NCI-H526 treated with DMSO at 0.1 percent for 48 hours (cell line): ENCODE measurements at regions not wholly inside any gene's neighbourhood (a gene's known extent, or its start where the extent isn't known, plus 50 kb on each side); places are given as distances from the start of the nearest gene placed in this dataset.
"Not testable (repeated sequence)": the region's sequence is repeated elsewhere in the genome, so short reads cannot be mapped to it uniquely, and the experiment has no call there.

ENCODE experiments used
- DNase-seq: peaks from one replicate; lab custom pipeline; 2025; lab: John Stamatoyannopoulos, UW

DNA sequence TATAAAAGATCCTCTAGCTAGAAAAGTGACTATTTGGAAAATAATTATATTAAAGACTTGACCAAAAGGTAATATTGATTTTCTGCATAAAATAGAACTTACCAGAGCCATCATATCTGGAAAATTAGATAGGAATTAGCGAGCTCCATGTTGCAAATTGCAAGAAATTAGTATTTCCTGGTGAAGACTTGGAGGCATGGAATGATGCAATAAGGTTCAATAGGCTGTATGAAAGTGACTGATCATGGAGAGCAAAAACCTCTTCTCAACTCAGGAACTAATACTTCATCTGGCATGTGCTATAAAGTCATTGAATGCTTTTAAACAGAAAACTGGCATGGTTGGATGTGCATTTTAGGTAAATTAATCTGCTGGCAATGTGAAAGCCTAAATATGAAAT, 66.3 kb upstream of the UFM1 start:
- no peak for DNase-seq

- DNase-seq: no peak
Observed at GRCh38 chr13:38265132-38265497, 84.5 kb upstream of the UFM1 start.

DNA sequence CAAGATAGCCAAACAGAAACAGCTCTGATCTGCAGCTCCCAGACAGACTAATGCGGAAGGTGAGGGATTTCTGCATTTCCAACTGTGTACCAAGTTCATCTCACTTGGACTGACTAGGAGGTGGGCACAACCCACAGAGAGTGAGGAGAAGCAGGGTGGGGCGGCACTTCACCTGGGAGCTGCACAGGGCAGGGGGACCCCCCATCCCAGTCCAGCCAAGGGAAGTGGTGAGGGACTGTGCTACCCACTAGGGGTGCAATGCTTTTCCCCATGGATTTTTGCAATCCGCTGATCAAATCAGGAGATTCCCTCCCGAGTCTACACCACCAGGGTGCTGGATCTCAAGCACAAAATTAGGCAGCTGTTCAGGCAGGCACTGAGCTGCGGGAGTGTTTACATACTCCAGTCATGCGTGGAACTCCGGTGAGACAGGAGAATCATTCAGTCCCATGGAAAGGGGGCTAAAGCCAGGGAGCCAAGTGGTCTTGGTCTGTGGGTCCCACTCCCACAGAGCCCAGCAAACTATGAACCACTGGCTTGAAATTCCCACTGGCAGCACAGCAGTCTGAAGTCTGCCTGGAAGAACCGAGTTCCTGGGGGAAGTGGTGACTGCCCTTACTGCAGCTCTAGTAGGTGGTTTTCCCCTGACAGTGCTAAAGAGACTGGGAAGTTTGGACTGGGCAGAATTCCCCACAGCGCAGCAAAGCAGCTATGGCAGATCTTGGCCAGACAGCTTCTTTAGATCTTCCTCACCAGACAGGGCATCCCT, 85.1 kb upstream of the UFM1 start:
- DNase-seq: no peak

GRCh38 chr13:38262211-38262610, 87.4 kb upstream of the UFM1 start:
- no peak for DNase-seq

DNA sequence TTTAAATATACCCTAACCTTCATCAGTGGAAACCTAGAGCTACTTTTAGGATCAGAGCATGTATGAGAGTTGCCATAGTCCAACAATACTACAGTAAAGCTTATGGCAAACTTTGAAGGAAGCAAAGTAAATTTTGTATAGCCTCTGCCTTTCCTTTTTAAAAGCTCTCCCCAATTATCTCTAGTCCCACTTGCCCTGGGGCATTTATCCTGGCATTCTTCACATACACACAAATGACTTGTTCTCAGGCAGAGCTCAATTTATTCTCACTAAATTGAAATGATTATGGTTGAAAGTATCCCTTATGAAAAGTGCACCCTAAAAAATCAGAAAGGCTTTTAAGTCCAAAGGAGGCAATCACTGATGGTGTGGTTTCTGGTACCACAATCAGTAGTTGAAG, 94.1 kb upstream of the UFM1 start:
- no peak for DNase-seq

DNA sequence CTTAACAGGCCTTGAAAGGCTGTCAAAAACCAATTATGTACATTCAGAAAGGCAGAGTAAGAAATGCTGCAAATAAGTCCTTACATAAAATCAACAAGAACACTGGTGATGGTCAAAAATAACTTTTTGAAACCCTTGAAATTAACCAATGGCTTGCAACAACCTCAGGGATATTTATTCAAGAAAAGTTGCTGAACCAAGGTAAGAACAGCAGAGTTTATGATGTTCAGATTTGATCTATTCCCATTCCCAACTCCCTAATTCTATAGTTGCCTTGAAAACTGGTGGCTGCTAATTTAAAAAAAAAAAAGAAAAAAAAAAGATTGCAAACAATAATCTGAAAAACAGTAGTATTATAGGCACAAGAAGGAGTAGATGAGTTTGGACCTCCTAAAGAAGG, 109.8 kb upstream of the UFM1 start:
- DNase-seq: no peak

DNA sequence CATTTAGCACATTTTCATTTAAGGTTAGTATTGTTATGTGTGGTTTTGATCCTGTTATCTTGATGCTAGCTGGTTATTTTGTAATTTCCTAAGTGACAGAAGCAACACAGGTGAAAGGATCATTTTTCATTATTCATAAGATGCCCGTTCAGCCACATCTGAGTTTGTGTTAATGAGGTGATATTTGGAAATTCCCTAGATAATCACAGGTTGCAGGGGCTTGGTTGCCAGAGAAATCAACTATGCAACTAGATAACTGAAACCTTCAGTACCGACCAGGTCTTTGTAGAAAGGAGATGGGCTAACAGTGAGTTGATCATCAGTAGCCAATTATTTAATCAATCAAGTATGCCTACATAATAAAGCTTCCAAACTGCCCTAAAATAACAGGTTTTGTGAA, 121.3 kb upstream of the UFM1 start:
- DNase-seq: no peak

GRCh38 chr13:38226496-38226895, 123.2 kb upstream of the UFM1 start:
- DNase-seq: no peak

DNA sequence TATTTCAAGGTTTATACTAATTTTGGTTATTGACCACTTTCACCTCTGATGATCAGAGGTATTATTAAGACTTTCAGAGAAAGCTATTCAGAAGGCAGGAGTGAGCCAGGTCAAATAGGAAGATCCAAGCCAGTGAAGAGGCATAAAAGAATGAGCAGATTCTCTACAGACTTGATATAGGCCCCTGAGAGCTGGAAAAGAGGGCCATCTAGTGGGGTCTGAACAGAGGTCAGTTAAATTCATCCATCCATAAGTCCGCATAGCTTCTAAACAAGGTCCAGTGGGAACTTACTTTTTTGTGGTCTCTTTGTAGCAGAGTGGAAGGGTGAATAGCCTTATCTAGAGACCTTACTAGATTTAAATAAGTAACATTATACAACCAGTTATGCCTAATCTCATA, 126.6 kb upstream of the UFM1 start:
- DNase-seq: peak; percentile 35

- DNase-seq: not testable (repeated sequence)
Observed at GRCh38 chr13:38221120-38221519, 128.5 kb upstream of the UFM1 start.

DNA sequence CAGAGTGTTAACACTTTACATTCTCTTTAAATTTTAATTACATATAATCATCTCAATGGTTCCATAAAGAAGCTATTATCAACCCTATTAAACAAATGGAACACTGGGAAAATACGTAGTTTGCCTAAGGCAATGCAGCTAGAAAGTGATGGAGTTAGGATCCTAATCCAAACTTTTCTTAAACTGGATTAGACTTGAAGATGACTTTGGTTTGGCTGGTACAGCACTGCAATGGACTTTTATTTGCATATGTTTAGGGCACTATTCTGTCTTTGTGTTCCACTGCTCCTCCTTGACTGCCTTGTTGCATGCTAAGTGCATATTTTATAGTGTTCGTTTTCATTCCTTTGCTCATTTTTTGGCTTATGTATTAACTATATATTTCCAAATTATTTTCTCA, 133.5 kb upstream of the UFM1 start:
- no peak for DNase-seq

- DNase-seq: no peak
Observed at GRCh38 chr13:38213314-38213713, 136.3 kb upstream of the UFM1 start.

GRCh38 chr13:38210928-38211596, 138.6 kb upstream of the UFM1 start:
- DNase-seq: no peak

- DNase-seq: no peak
Observed at GRCh38 chr13:38204556-38204955, 145.1 kb upstream of the UFM1 start.

- DNase-seq: no peak
Observed at GRCh38 chr13:38202740-38203139, 146.9 kb upstream of the UFM1 start.

- no peak for DNase-seq
Observed at GRCh38 chr13:38191016-38191415, 158.6 kb upstream of the UFM1 start.

- no peak for DNase-seq
Observed at GRCh38 chr13:38180670-38181069, 169.0 kb upstream of the UFM1 start.

GRCh38 chr13:38180126-38180525, 169.5 kb upstream of the UFM1 start:
- no peak for DNase-seq

- DNase-seq: no peak
Observed at GRCh38 chr13:38176664-38177063, 173.0 kb upstream of the UFM1 start.

GRCh38 chr13:38173403-38173802, 176.2 kb upstream of the UFM1 start:
- no peak for DNase-seq

DNA sequence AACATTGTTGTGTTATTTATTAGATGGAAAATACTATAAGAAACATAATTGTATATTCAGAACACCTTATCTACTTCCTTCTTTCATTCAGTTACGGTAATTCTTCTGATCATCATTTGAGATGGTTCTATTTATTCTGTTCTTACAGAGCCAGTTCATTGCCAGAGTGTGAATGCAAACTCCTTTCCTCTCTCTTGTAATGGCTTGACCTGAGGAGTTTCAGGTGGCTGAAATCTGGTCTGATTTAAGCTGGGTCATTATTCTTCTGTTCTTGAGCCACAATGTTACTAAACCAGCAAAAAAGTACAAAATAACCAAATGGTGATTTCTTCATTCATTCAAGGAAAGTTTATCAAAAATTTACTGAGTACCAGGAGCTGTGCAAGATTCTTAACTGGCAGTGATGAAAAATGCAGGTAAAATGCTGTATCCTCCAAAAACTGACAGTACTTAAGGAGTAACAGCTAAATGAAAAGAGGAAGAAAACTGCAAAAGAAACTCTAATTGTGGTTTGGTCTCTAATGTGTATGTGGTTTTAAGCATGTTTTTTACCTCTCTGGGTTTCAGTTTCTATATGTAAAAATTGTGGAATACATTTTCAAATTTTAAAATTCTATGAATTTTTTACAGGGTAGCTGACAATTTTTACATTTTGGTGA, 182.4 kb upstream of the UFM1 start:
- no peak for DNase-seq

GRCh38 chr13:38166116-38166515, 183.5 kb upstream of the UFM1 start:
- DNase-seq: no peak

DNA sequence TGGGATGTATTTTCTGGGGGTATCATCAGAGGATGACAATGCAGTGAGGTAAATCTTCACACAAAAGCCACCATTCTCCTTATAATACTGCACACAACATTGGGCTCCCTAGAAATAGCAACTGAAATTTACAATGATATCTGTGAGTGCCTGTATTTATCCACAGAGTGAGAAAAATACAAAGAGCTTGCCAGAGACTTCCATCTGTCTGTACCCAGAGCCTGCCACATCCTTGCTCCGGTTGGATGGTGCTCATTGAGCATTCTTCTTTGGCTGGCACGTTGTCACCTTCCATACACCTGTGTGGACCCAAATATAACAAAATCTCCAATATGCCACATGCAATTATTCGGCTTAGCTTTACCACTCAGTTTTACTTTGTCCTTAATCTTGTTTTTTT, 189.5 kb upstream of the UFM1 start:
- DNase-seq: no peak
